ENCODE measurements at regions not wholly inside any gene's neighbourhood (a gene's known extent, or its start where the extent isn't known, plus 50 kb on each side); places are given as distances from the start of the nearest gene placed in this dataset.

GRCh38 chr7:17155529-17155928, 142.9 kb upstream of the AHR start:
- no peak for TF ChIP-seq CTCF (IDR thresholded peaks at IDR 0.05; ENCODE audit: unreplicated experiment)
- no peak for DNase-seq (ENCODE audit: low spot score)
- H3K4me1 Mint-ChIP-seq (ENCODE audit: unreplicated experiment): peaks cover 4% of the 10 kb centered on the region
- H3K9me3 Mint-ChIP-seq (ENCODE audit: unreplicated experiment): no peaks in the 10 kb centered on the region
- H3K27me3 Mint-ChIP-seq (ENCODE audit: unreplicated experiment): no peaks in the 10 kb centered on the region
- no peak overlapping the region for H3K4me3 Mint-ChIP-seq (ENCODE audit: unreplicated experiment)
- no peak overlapping the region for H3K27ac Mint-ChIP-seq (ENCODE audit: unreplicated experiment)
- no peaks in the 10 kb centered on the region for H3K36me3 Mint-ChIP-seq (ENCODE audit: low read depth, unreplicated experiment)

- Mint-ChIP-seq H3K36me3 (ENCODE audit: low read depth, unreplicated experiment) (no peaks in the 10 kb centered on the region), H3K27me3 (ENCODE audit: unreplicated experiment) (no peaks in the 10 kb centered on the region), H3K4me1 (ENCODE audit: unreplicated experiment) (peaks cover 4% of the 10 kb centered on the region), H3K27ac (ENCODE audit: unreplicated experiment) (no peak overlapping the region), H3K9me3 (ENCODE audit: unreplicated experiment) (no peaks in the 10 kb centered on the region), H3K4me3 (ENCODE audit: unreplicated experiment) (no peak overlapping the region)
- no peak for TF ChIP-seq CTCF (IDR thresholded peaks at IDR 0.05; ENCODE audit: unreplicated experiment)
- no peak for DNase-seq (ENCODE audit: low spot score)
These were observed 140.2 kb upstream of the AHR start for GRCh38 chr7:17158261-17158660.

- Mint-ChIP-seq H3K9me3 (ENCODE audit: unreplicated experiment) (no peaks in the 10 kb centered on the region), H3K27ac (ENCODE audit: unreplicated experiment) (no peak overlapping the region), H3K27me3 (ENCODE audit: unreplicated experiment) (no peaks in the 10 kb centered on the region), H3K4me1 (ENCODE audit: unreplicated experiment) (peaks cover 4% of the 10 kb centered on the region), H3K36me3 (ENCODE audit: low read depth, unreplicated experiment) (no peaks in the 10 kb centered on the region), H3K4me3 (ENCODE audit: unreplicated experiment) (no peak overlapping the region)
- DNase-seq (ENCODE audit: low spot score): no peak
- TF ChIP-seq CTCF (IDR thresholded peaks at IDR 0.05; ENCODE audit: unreplicated experiment): no peak
These were observed 138.9 kb upstream of the AHR start for GRCh38 chr7:17159500-17160037.

- TF ChIP-seq CTCF (IDR thresholded peaks at IDR 0.05; ENCODE audit: unreplicated experiment): no peak
- Mint-ChIP-seq H3K9me3 (ENCODE audit: unreplicated experiment) (no peaks in the 10 kb centered on the region), H3K27ac (ENCODE audit: unreplicated experiment) (no peak overlapping the region), H3K27me3 (ENCODE audit: unreplicated experiment) (no peaks in the 10 kb centered on the region), H3K36me3 (ENCODE audit: low read depth, unreplicated experiment) (no peaks in the 10 kb centered on the region), H3K4me3 (ENCODE audit: unreplicated experiment) (no peak overlapping the region), H3K4me1 (ENCODE audit: unreplicated experiment) (no peaks in the 10 kb centered on the region)
- no peak for DNase-seq (ENCODE audit: low spot score)
These were observed 131.6 kb upstream of the AHR start for GRCh38 chr7:17166824-17167379.

- Mint-ChIP-seq H3K27ac (ENCODE audit: unreplicated experiment) (no peak overlapping the region), H3K4me1 (ENCODE audit: unreplicated experiment) (no peaks in the 10 kb centered on the region), H3K36me3 (ENCODE audit: low read depth, unreplicated experiment) (no peaks in the 10 kb centered on the region), H3K9me3 (ENCODE audit: unreplicated experiment) (no peaks in the 10 kb centered on the region), H3K4me3 (ENCODE audit: unreplicated experiment) (no peak overlapping the region), H3K27me3 (ENCODE audit: unreplicated experiment) (no peaks in the 10 kb centered on the region)
- no peak for DNase-seq (ENCODE audit: low spot score)
- no peak for TF ChIP-seq CTCF (IDR thresholded peaks at IDR 0.05; ENCODE audit: unreplicated experiment)
These were observed 130.0 kb upstream of the AHR start for GRCh38 chr7:17168416-17168815.
